ENCODE measurements at regions not wholly inside any gene's neighbourhood (a gene's known extent, or its start where the extent isn't known, plus 50 kb on each side); places are given as distances from the start of the nearest gene placed in this dataset.

GRCh38 chr3:189566550-189567130 is 64.5 kb upstream of the TP63 start:
- Mint-ChIP-seq H3K4me1 (ENCODE audit: low read depth in 2 of 2) (peaks cover 0 to 8% of the 10 kb centered on the region in 2 donors), H3K36me3 (no peaks in the 10 kb centered on the region), H3K27me3 (peaks cover 0 to 3% of the 10 kb centered on the region in 2 donors), H3K4me3 (no peak overlapping the region), H3K9me3 (peaks cover 3% of the 10 kb centered on the region), H3K27ac (no peak overlapping the region)
- DNase-seq (ENCODE audit: low spot score) (no peak), ATAC-seq (no peak)

- DNase-seq (ENCODE audit: low spot score) (no peak), ATAC-seq (no peak)
- H3K4me3 Mint-ChIP-seq: no peak overlapping the region
- no peak overlapping the region for H3K27ac Mint-ChIP-seq
- peaks cover 3% of the 10 kb centered on the region for H3K9me3 Mint-ChIP-seq
- H3K4me1 Mint-ChIP-seq (ENCODE audit: low read depth in 2 of 2): peaks cover 0 to 8% of the 10 kb centered on the region in 2 donors
- no peaks in the 10 kb centered on the region for H3K36me3 Mint-ChIP-seq
- H3K27me3 Mint-ChIP-seq: peaks cover 0 to 3% of the 10 kb centered on the region in 2 donors
Measured at GRCh38 chr3:189567322-189567721, 63.9 kb upstream of the TP63 start.

DNA sequence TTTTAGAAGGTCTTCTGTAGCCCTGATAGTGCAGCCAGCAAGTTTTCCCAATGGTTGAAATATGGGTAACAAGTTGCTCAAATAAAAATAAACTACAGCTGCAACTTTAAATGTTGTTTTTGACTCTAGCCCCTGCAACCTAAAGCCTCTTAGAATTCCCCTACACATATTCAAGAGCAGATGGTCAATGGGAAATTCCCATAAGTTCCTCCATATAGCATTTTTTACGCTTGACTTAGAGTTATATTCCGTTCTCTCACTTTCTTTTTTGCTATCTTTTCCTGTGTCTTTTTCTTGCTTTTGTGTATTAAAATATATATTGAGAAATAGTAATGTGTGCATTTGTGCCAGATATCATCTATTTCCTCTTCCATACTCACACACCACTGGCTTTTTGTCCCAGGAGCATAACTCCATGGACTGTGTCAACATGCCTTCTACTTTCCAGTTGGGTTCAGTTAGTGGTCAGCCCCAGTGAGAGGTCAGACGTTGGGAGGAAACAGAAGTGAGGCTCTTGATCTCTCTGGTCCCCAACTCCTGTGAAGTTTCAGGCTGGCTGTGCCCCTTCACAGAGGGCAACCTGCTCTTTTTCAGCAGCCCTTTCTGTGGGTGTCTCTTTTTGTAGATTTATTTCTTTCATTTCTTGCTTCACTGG is 63.3 kb upstream of the TP63 start:
- peaks cover 3% of the 10 kb centered on the region for H3K9me3 Mint-ChIP-seq
- H3K36me3 Mint-ChIP-seq: no peaks in the 10 kb centered on the region
- peaks cover 0 to 3% of the 10 kb centered on the region in 2 donors for H3K27me3 Mint-ChIP-seq
- no peak overlapping the region for H3K4me3 Mint-ChIP-seq
- no peak for DNase-seq (ENCODE audit: low spot score)
- peaks cover 0 to 8% of the 10 kb centered on the region in 2 donors for H3K4me1 Mint-ChIP-seq (ENCODE audit: low read depth in 2 of 2)
- ATAC-seq: no peak
- H3K27ac Mint-ChIP-seq: peak overlapping the region in 1 of 2 donors; percentile 29

GRCh38 chr3:189568961-189569360 is 62.2 kb upstream of the TP63 start:
- no peaks in the 10 kb centered on the region for H3K36me3 Mint-ChIP-seq
- DNase-seq (ENCODE audit: low spot score) (no peak), ATAC-seq (no peak)
- H3K27me3 Mint-ChIP-seq: peaks cover 0 to 3% of the 10 kb centered on the region in 2 donors
- peaks cover 3% of the 10 kb centered on the region for H3K9me3 Mint-ChIP-seq
- peaks cover 0 to 4% of the 10 kb centered on the region in 2 donors for H3K4me1 Mint-ChIP-seq (ENCODE audit: low read depth in 2 of 2)
- no peak overlapping the region for H3K4me3 Mint-ChIP-seq
- H3K27ac Mint-ChIP-seq: no peak overlapping the region

- peaks cover 0 to 4% of the 10 kb centered on the region in 2 donors for H3K4me1 Mint-ChIP-seq (ENCODE audit: low read depth in 2 of 2)
Measured at GRCh38 chr3:189569473-189569872, 61.7 kb upstream of the TP63 start.

GRCh38 chr3:189570916-189571315 is 60.3 kb upstream of the TP63 start:
- ATAC-seq (no peak), DNase-seq (ENCODE audit: low spot score) (no peak)
- Mint-ChIP-seq H3K27me3 (no peaks in the 10 kb centered on the region), H3K4me3 (no peak overlapping the region), H3K9me3 (no peaks in the 10 kb centered on the region), H3K36me3 (no peaks in the 10 kb centered on the region), H3K4me1 (ENCODE audit: low read depth in 2 of 2) (peaks cover 0 to 4% of the 10 kb centered on the region in 2 donors), H3K27ac (no peak overlapping the region)

More at GRCh38 chr3:189569473-189569872, 61.7 kb upstream of the TP63 start:
- Mint-ChIP-seq H3K9me3 (peaks cover 3% of the 10 kb centered on the region), H3K36me3 (no peaks in the 10 kb centered on the region), H3K27ac (no peak overlapping the region), H3K27me3 (peaks cover 0 to 3% of the 10 kb centered on the region in 2 donors), H3K4me3 (no peak overlapping the region)
- no peak for ATAC-seq
- DNase-seq (ENCODE audit: low spot score): no peak

- peaks cover 0 to 4% of the 10 kb centered on the region in 2 donors for H3K4me1 Mint-ChIP-seq (ENCODE audit: low read depth in 2 of 2)
- H3K36me3 Mint-ChIP-seq: no peaks in the 10 kb centered on the region
- no peaks in the 10 kb centered on the region for H3K9me3 Mint-ChIP-seq
- no peaks in the 10 kb centered on the region for H3K27me3 Mint-ChIP-seq
- no peak for ATAC-seq
- DNase-seq (ENCODE audit: low spot score): no peak
- no peak overlapping the region for H3K4me3 Mint-ChIP-seq
- H3K27ac Mint-ChIP-seq: no peak overlapping the region
Measured at GRCh38 chr3:189572249-189572648, 58.9 kb upstream of the TP63 start.

DNA sequence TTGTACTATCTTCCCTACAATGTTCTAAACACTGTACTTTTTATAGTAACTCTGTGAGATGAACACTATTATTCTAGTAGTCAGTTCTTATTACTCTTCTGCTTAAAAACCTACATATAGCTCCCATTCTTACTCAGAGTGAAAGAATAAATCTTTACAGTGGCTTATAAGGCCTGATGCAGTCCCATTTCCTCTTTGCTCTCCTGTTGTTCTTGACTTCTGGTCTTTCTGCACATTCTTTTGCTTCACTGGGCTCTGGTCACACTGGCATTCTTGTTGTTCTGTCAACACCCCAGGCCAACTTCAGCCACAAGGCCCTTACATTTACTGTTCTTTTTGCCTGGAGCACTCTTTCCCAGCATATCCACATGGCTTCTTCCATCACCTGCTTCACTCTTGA is 58.2 kb upstream of the TP63 start:
- no peak overlapping the region for H3K27ac Mint-ChIP-seq
- ATAC-seq (no peak), DNase-seq (ENCODE audit: low spot score) (no peak)
- H3K4me1 Mint-ChIP-seq (ENCODE audit: low read depth in 2 of 2): peaks cover 0 to 4% of the 10 kb centered on the region in 2 donors
- no peaks in the 10 kb centered on the region for H3K9me3 Mint-ChIP-seq
- H3K27me3 Mint-ChIP-seq: no peaks in the 10 kb centered on the region
- no peaks in the 10 kb centered on the region for H3K36me3 Mint-ChIP-seq
- no peak overlapping the region for H3K4me3 Mint-ChIP-seq

DNA sequence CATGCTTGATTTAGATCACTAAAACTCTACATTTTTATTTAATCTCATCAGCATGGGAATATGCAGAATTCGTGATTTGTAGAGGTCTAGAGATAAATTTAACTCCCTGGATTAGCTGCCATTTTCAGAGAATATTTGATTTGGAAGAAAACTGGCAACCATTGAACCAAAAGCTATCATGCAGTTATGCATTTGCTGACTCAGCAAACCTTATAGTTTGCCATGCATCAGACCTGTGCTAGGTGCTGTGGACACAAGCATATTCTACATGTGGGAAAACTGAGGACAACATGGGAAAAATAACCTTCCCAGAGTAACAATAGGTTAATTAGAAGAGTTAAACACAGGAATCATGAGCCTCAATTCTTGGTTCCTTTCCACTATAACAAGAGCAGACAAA is 54.7 kb upstream of the TP63 start:
- Mint-ChIP-seq H3K4me1 (ENCODE audit: low read depth in 2 of 2) (no peaks in the 10 kb centered on the region), H3K36me3 (no peaks in the 10 kb centered on the region), H3K27ac (no peak overlapping the region), H3K4me3 (no peak overlapping the region), H3K27me3 (no peaks in the 10 kb centered on the region), H3K9me3 (no peaks in the 10 kb centered on the region)
- no peak for ATAC-seq
- no peak for DNase-seq (ENCODE audit: low spot score)

DNA sequence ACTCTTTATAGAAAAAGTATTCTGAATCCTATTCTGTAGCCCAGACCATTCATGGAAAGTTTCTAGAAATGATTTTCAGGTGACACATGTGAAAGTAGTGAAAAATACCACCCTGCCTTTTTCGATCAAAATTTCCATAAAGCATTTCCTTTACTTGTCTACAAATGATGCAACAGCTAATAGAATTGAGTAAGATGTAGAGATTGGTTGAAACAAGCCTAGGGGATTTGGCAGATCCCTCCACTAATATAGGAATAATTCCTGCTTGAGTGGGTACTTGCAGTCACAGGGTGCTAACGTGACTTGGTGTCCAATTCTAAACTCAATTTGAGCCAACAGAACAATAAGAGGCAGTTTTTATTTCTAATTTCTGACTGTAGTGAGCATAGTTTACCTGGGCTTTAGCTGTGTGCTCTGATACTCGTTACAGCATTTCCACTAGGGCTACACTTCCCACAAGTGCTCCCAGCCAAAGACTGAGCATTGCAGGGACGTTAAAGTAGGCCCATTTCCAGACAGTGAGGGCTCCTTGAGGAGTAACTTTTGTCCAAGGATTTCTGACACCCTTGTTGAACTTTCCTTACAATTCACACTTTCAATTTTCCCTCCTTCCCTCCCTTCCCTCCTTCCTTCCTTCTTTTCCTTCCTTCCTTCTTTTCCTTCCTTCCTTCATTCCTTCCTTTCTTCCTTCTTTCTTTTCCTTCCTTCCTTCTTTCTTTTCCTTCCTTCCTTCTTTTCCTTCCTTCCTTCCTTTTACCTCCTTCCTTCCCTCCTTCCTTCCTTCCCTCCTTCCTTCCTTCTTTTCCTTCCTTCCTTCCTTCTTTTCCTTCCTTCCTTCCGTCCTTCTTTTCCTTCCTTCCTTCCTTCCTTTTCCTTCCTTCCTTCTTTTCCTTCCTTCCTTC is 53.9 kb upstream of the TP63 start:
- Mint-ChIP-seq H3K36me3 (no peaks in the 10 kb centered on the region), H3K4me1 (ENCODE audit: low read depth in 2 of 2) (no peaks in the 10 kb centered on the region), H3K9me3 (no peaks in the 10 kb centered on the region), H3K4me3 (no peak overlapping the region), H3K27me3 (no peaks in the 10 kb centered on the region), H3K27ac (no peak overlapping the region)
- ATAC-seq (no peak), DNase-seq (ENCODE audit: low spot score) (no peak)

GRCh38 chr3:189580190-189580589 is 51.0 kb upstream of the TP63 start:
- ATAC-seq: no peak
- Mint-ChIP-seq H3K27ac (no peak overlapping the region), H3K36me3 (no peaks in the 10 kb centered on the region), H3K27me3 (no peaks in the 10 kb centered on the region), H3K4me1 (ENCODE audit: low read depth in 2 of 2) (no peaks in the 10 kb centered on the region), H3K9me3 (peaks cover 3% of the 10 kb centered on the region), H3K4me3 (no peak overlapping the region)
- no peak for DNase-seq (ENCODE audit: low spot score)
